Esophagus squamous epithelium (tissue), 5 donors: ENCODE measurements at regions not wholly inside any gene's neighbourhood (a gene's known extent, or its start where the extent isn't known, plus 50 kb on each side); places are given as distances from the start of the nearest gene placed in this dataset.
"Not testable (repeated sequence)": the region's sequence is repeated elsewhere in the genome, so short reads cannot be mapped to it uniquely, and the experiment has no call there.

ENCODE experiments used
- DNase-seq: peaks from one replicate; lab custom pipeline; 2025; lab: John Stamatoyannopoulos, UW
- H3K27ac ChIP-seq, 4 donors: fragments of 200-600 bp; sonication (generic); one replicate each; pipeline ENCODE4 v1.5.1; 2016 to 2019; ENCODE audit warnings: mild to moderate bottlenecking in 1 of 4
- H3K27me3 ChIP-seq, 4 donors: fragments of 200-600 bp; sonication (generic); 1 replicate in 3 of 4; 2 replicates in 1 of 4; pipeline versions ENCODE4 v1.5.1 to v1.6.0; 2017 to 2021; ENCODE audit warnings: antibody characterized with exemption in 1 of 4
- H3K36me3 ChIP-seq, 3 donors: fragments of 200-600 bp; sonication (generic); one replicate each; pipeline ENCODE4 v1.5.1; 2016 to 2019
- H3K4me1 ChIP-seq, 3 donors: fragments of 200-600 bp; sonication (generic); one replicate each; pipeline ENCODE4 v1.5.1; 2017 to 2019
- H3K4me3 ChIP-seq, 4 donors: fragments of 200-600 bp; sonication (generic); 1 replicate in 3 of 4; 2 replicates in 1 of 4; pipeline ENCODE4 v1.5.1; 2016 to 2019; ENCODE audit warnings: mild to moderate bottlenecking in 2 of 4, moderate library complexity in 1 of 4
- H3K9me3 ChIP-seq, 3 donors: fragments of 200-600 bp; sonication (generic); one replicate each; pipeline ENCODE4 v1.5.1; 2016 to 2019
- CTCF ChIP-seq, 6 experiments: fragments of 450-650 bp in 4 of 6; fragments of 200-600 bp in 2 of 6; sonication (generic) in 2 of 6; IDR thresholded peaks; one replicate each; pipeline ENCODE4 v1.5.1; 2016 to 2019; ENCODE audit warnings: antibody characterized with exemption in 6 of 6, mild to moderate bottlenecking in 4 of 6, moderate library complexity in 4 of 6
- POLR2A ChIP-seq, 4 donors: fragments of 450-650 bp; IDR thresholded peaks; one replicate each; pipeline ENCODE4 v1.6.1; 2017; ENCODE audit warnings: antibody characterized with exemption in 4 of 4, mild to moderate bottlenecking in 4 of 4, moderate library complexity in 3 of 4
- WGBS, 2 donors: methylation state at CpG; one replicate each; pipeline ENCODE4 v1.1.5; 2018; 5-methylcytosine and 5-hydroxymethylcytosine counted together
- intact Hi-C: fragments of 100-400 bp; cut with DNase I; formaldehyde crosslinking; loops from one replicate; pipeline ENCODE4 v1.15.0; 2022
- donor health status: DM: yes; HTN: yes; CAD: no.

GRCh38 chr15:89017370-89018066, 70.7 kb upstream of the ABHD2 start:
- DNase-seq = no peak
- Histone ChIP-seq H3K4me1 (peaks cover 18 to 59% (median 36%) of the 10 kb centered on the region in 3 donors), H3K27me3 (no peaks in the 10 kb centered on the region), H3K36me3 (no peaks in the 10 kb centered on the region), H3K27ac (peak overlapping the region; percentile 63 to 85 (median 81)), H3K9me3 (peaks cover 0 to 2% (median 0%) of the 10 kb centered on the region in 3 donors), H3K4me3 (peak overlapping the region in 3 of 4 donors; percentile 28 to 58 (median 34))
- TF ChIP-seq POLR2A (IDR thresholded peaks at IDR 0.05) (no peak), CTCF (IDR thresholded peaks at IDR 0.05) (peak; percentile 34 to 87 (median 78))
- intact Hi-C loops = loop anchor here (5.0 kb wide), 1 partner anchor 110 kb away; no protein-coding TSS in a partner anchor
- WGBS, 2 donors = 2 to 6% methylated on average over 17 to 34 of the region's 38 CpGs

GRCh38 chr15:89018207-89018606, 70.0 kb upstream of the ABHD2 start:
- no peak for DNase-seq
- H3K27ac ChIP-seq = peak overlapping the region; percentile 63 to 85 (median 81)
- H3K9me3 ChIP-seq = no peaks in the 10 kb centered on the region
- H3K4me3 ChIP-seq = no peak overlapping the region
- 43 to 61% methylated on average over 7 of the region's 7 CpGs for WGBS, 2 donors
- H3K4me1 ChIP-seq = peaks cover 18 to 66% (median 36%) of the 10 kb centered on the region in 3 donors
- H3K36me3 ChIP-seq = no peaks in the 10 kb centered on the region
- no peaks in the 10 kb centered on the region for H3K27me3 ChIP-seq
- TF ChIP-seq POLR2A (IDR thresholded peaks at IDR 0.05) (no peak), CTCF (IDR thresholded peaks at IDR 0.05) (no peak)
- intact Hi-C loops = loop anchor here (5.0 kb wide), 1 partner anchor 111 kb away; no protein-coding TSS in a partner anchor

- Histone ChIP-seq H3K4me1 (peaks cover 18 to 73% (median 36%) of the 10 kb centered on the region in 3 donors), H3K27me3 (no peaks in the 10 kb centered on the region), H3K36me3 (no peaks in the 10 kb centered on the region), H3K9me3 (no peaks in the 10 kb centered on the region), H3K27ac (peak overlapping the region in 2 of 4 donors; percentile 81 to 85), H3K4me3 (no peak overlapping the region)
- intact Hi-C loops = loop anchor here (5.0 kb wide), 1 partner anchor 112 kb away; no protein-coding TSS in a partner anchor
- no peak for DNase-seq
- WGBS, 2 donors = 26 to 43% methylated on average over 3 of the region's 3 CpGs
- no peak for TF ChIP-seq CTCF (IDR thresholded peaks at IDR 0.05)
- TF ChIP-seq POLR2A (IDR thresholded peaks at IDR 0.05) = no peak
Measured at GRCh38 chr15:89019436-89019835, 68.8 kb upstream of the ABHD2 start.

GRCh38 chr15:89021224-89021623, 67.0 kb upstream of the ABHD2 start:
- DNase-seq = no peak
- Histone ChIP-seq H3K27ac (peak overlapping the region; percentile 21 to 81 (median 75)), H3K9me3 (no peaks in the 10 kb centered on the region), H3K4me1 (peaks cover 16 to 68% (median 34%) of the 10 kb centered on the region in 3 donors), H3K27me3 (no peaks in the 10 kb centered on the region), H3K4me3 (no peak overlapping the region), H3K36me3 (no peaks in the 10 kb centered on the region)
- WGBS, 2 donors = 29 to 32% methylated on average over 2 of the region's 2 CpGs
- intact Hi-C loops = no loop called here
- no peak for TF ChIP-seq CTCF (IDR thresholded peaks at IDR 0.05)
- TF ChIP-seq POLR2A (IDR thresholded peaks at IDR 0.05) = no peak

- peaks cover 9 to 61% (median 29%) of the 10 kb centered on the region in 3 donors for H3K4me1 ChIP-seq
- H3K36me3 ChIP-seq, H3K9me3 ChIP-seq, DNase-seq, H3K27me3 ChIP-seq, intact Hi-C loops, H3K4me3 ChIP-seq: not testable (repeated sequence)
- WGBS, 2 donors = 61 to 88% methylated on average over 8 of the region's 8 CpGs
- peak overlapping the region; percentile 21 to 81 (median 75) for H3K27ac ChIP-seq
Measured at GRCh38 chr15:89021886-89022285, 66.4 kb upstream of the ABHD2 start.
